ENCODE measurements at regions not wholly inside any gene's neighbourhood (a gene's known extent, or its start where the extent isn't known, plus 50 kb on each side); places are given as distances from the start of the nearest gene placed in this dataset.

GRCh38 chr15:31255732-31256377, 70.8 kb upstream of the KLF13 start:
- TF ChIP-seq, protein P1, sequence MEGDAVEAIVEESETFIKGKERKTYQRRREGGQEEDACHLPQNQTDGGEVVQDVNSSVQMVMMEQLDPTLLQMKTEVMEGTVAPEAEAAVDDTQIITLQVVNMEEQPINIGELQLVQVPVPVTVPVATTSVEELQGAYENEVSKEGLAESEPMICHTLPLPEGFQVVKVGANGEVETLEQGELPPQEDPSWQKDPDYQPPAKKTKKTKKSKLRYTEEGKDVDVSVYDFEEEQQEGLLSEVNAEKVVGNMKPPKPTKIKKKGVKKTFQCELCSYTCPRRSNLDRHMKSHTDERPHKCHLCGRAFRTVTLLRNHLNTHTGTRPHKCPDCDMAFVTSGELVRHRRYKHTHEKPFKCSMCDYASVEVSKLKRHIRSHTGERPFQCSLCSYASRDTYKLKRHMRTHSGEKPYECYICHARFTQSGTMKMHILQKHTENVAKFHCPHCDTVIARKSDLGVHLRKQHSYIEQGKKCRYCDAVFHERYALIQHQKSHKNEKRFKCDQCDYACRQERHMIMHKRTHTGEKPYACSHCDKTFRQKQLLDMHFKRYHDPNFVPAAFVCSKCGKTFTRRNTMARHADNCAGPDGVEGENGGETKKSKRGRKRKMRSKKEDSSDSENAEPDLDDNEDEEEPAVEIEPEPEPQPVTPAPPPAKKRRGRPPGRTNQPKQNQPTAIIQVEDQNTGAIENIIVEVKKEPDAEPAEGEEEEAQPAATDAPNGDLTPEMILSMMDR (tag by site-specific recombination; IDR thresholded peaks at IDR 0.05), result no peak
- TF ChIP-seq ZBTB1 (tag by site-specific recombination; IDR thresholded peaks at IDR 0.05) (no peak), SALL2 (tag by site-specific recombination; IDR thresholded peaks at IDR 0.05; ENCODE audit: borderline replicate concordance) (no peak), ZNF311 (tag by site-specific recombination; IDR thresholded peaks at IDR 0.05; ENCODE audit: borderline replicate concordance) (no peak), REST (tag by site-specific recombination; IDR thresholded peaks at IDR 0.05) (no peak), ZNF214 (tag by site-specific recombination; IDR thresholded peaks at IDR 0.05; ENCODE audit: borderline replicate concordance) (no peak), TCF7L2 (IDR thresholded peaks at IDR 0.05; ENCODE audit: borderline replicate concordance, low read depth, low read length) (no peak), ZNF292 (tag by site-specific recombination; IDR thresholded peaks at IDR 0.05; ENCODE audit: borderline replicate concordance, low read depth) (no peak)
- TF ChIP-seq, protein P2, sequence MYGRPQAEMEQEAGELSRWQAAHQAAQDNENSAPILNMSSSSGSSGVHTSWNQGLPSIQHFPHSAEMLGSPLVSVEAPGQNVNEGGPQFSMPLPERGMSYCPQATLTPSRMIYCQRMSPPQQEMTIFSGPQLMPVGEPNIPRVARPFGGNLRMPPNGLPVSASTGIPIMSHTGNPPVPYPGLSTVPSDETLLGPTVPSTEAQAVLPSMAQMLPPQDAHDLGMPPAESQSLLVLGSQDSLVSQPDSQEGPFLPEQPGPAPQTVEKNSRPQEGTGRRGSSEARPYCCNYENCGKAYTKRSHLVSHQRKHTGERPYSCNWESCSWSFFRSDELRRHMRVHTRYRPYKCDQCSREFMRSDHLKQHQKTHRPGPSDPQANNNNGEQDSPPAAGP (tag by site-specific recombination; IDR thresholded peaks at IDR 0.05), result no peak
